Stimulated activated naive CD4-positive, alpha-beta T cell (primary cell): ENCODE measurements at regions not wholly inside any gene's neighbourhood (a gene's known extent, or its start where the extent isn't known, plus 50 kb on each side); places are given as distances from the start of the nearest gene placed in this dataset.

Source experiments
- DNase-seq, 6 experiments: peaks; one replicate each; lab custom pipeline; 2025; lab: John Stamatoyannopoulos, UW

- no peak for DNase-seq
Measured at GRCh38 chr15:92304223-92304975, 89.3 kb upstream of the ST8SIA2 start.

- no peak for DNase-seq
Measured at GRCh38 chr15:92305343-92305742, 88.3 kb upstream of the ST8SIA2 start.

DNA sequence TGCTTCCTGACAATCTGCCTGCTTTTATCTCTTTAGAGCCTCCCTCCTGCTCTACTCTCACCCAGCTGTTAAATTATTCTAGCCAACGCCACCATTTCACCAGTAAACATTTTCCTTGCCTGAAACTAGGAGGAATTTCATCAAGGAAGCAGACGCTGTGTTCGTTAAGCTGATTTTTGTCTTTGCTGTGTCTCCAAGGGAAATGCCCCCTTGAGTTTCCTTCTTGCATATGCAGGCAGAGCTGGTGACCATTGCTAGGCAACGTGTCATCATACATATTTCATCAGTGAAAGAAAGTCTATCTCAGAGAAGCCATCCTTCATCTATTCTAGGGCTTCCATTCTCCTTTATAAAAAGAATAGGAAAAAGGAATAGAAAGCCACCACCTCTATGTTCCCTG lies 87.0 kb upstream of the ST8SIA2 start:
- no peak for DNase-seq

GRCh38 chr15:92315144-92315543 lies 78.5 kb upstream of the ST8SIA2 start:
- no peak for DNase-seq

DNA sequence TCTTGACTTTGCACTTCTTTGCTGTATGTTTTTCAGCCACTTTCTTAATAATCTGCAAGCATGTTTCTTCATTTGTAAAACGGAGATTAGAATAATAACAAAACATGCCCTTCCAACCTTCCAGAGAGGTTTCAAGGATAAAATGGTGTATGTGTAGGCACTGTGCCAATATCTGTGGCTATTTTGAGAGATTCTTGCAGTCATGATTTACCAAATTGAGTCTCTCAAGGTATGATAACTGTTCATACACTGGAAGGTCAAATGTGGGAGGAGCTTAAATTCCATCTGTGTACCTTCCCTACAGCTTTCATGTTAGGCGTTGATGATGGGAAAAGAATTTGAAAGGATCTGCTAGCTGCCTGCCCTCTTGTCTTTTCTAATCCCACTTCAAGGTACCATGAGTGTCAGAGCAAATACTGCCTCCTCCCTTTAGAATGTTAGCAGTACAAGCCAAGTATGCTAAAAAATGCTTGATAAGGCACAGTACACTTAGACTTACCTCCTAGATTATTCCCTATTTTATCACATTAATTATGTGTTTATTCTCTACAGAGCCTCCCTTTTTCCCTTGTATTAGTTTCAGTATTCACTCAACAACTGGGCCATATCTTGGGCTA lies 78.0 kb upstream of the ST8SIA2 start:
- no peak for DNase-seq

- no peak for DNase-seq
Measured at GRCh38 chr15:92316586-92317295, 76.9 kb upstream of the ST8SIA2 start.

- no peak for DNase-seq
Measured at GRCh38 chr15:92320012-92320699, 73.5 kb upstream of the ST8SIA2 start.

- DNase-seq, result no peak
Measured at GRCh38 chr15:92322566-92323355, 70.9 kb upstream of the ST8SIA2 start.

DNA sequence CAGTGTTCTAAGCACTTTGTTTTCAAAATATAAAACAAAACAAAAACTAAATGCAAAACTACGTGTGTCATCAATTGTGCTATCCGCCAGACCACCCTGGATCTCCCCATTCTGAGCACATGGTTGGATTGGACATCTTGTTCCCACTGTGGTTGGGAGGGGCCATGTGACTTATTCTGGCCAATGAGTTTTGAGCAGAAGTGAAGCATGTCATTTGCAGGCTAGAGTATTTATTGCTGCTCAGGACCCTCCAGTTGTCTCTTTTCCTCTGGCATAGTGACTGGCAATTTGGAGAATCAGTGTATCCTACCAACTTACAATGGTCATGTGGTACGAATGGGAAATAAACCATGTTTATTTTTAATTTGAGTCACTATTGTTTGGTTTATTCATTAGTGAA lies 70.2 kb upstream of the ST8SIA2 start:
- DNase-seq, result no peak

DNA sequence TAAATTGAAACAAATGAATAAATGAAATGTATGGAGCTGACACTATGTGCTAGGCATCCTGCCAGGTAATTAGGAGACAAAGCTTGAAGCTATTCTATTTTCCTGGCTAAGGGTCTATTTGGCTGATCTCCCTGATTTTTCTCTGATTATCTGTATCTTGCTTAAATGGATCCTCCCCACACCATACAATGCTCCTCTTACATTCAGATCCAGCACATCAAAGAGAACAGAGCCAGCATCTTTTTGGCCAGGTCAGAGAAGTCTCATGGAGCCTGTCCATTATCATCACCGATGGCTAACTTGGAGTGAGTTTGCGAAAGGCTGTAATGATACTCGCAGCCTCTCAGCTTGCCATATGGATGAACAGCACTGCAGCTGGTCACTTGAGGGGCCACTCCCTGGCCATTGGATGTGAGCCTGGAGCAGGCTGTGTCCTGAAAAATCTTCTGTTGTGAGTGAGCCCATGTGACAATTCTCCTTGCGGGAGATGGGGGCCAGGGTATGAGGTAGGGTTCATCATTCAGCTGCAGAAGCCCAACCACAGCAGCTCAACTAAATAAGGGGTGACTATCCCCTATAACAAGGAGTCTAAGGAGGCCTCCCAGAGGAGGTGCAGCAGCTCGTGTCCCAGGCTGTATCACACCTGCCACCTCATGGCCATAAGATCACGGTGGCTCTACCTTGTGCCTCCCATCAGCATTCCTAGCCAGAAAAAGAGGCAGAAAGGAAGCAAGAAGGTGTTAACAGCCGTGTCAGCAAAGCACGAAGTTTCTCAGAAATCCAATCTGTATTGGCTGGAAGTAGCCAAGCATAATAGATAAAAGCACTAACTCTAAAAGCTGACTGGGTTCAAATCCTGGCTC lies 69.3 kb upstream of the ST8SIA2 start:
- no peak for DNase-seq

- no peak for DNase-seq
Measured at GRCh38 chr15:92326236-92326635, 67.4 kb upstream of the ST8SIA2 start.

- no peak for DNase-seq
Measured at GRCh38 chr15:92327033-92327432, 66.6 kb upstream of the ST8SIA2 start.

DNA sequence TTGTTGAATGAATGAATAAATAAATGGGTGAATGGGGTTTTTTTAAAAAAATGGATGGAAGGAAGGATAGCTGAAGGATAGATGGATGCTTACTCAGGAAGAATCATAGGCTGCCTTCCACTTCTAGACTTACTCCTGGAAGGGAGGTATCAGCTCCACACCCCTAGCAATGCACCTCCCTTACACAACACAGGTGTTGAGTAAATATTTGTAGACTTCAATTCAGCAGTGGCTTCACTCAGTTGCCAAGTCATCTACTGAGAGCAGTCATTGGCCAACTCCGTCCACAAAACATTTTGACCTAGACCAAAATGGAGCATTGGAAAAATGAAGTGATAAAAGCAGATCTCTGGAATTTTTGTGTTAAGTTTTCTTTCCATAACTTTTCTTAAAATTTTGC lies 65.5 kb upstream of the ST8SIA2 start:
- no peak for DNase-seq

DNA sequence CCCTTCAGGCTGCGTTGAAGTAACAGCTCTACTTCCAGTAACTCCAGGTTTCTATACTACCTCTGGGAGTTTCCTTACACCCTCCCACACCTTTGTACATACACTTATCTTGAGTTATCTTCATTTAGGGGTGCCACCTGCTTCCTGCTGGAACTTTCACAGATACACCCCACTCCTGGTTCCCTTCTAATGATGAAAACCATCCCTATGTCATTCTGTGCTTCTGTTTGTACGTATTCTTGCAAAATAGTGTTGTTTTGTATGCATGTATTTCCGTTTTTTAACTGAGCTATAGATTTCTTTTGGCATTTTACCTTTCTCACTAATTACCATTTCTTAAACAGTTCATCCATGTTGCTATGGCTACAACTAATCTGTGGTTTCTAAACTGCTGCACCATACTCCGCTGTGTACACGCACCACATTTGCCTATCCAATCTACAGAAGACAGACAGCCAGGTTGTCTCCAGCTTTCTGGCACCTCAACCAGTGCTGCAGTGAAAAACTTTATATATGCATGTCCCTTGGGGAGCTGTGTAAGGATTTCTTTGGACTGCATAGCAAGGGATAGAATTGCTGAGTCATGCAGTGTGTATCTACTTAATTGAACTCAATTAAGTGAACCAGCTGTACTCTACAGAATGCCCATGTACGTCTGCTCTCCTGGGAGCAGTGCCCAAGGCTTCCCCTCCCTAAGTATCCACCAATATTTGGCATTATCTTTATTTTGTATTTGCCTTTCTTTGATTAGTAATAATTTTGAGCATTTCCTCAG lies 61.4 kb upstream of the ST8SIA2 start:
- no peak for DNase-seq

DNA sequence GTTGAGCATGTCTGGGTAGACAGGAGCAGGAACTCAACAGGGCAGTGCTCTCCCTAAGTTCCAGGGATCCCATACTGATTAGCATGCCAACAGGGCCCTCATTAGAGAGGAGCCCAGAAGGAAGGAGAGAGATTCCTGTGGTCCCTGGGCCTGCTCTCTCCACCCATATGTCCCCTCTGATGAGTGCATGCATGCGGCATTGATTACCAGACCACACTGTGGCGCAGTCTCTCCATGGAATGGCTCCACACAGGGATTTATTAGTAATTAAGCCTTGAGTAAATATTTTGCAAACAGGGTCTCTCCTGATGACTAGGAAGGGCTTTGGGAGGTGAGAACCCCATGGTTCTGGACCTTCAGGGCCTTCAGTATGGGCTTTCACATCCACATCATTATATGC lies 60.0 kb upstream of the ST8SIA2 start:
- DNase-seq, result no peak

- no peak for DNase-seq
Measured at GRCh38 chr15:92336419-92336987, 57.2 kb upstream of the ST8SIA2 start.

- no peak for DNase-seq
Measured at GRCh38 chr15:92339361-92339760, 54.3 kb upstream of the ST8SIA2 start.
